Activated T-helper 2 cell treated with anti-CD3 and anti-CD28 coated beads, Interferon-gamma antibody, Interleukin-2, Interleukin-4, amounts not matched to agents 10 μg/mL and 5 μg/mL and 100 μg/mL, durations not matched to agents 14 hours and 24 hours and 36 hours (primary cell): ENCODE measurements at regions not wholly inside any gene's neighbourhood (a gene's known extent, or its start where the extent isn't known, plus 50 kb on each side); places are given as distances from the start of the nearest gene placed in this dataset.

Source experiments
- DNase-seq: peaks from one replicate; pipeline ENCODE4 v3.0.0; 2021; ENCODE audit warnings: low spot score
- H3K27ac Mint-ChIP-seq: one replicate; pipeline ENCODE4 v1.8.0; 2021; ENCODE audit warnings: mixed read lengths
- H3K27me3 Mint-ChIP-seq: one replicate; pipeline ENCODE4 v1.8.0; 2021; ENCODE audit warnings: low read depth, mixed read lengths
- H3K36me3 Mint-ChIP-seq: one replicate; pipeline ENCODE4 v1.8.0; 2021; ENCODE audit warnings: low read depth, mixed read lengths
- H3K4me1 Mint-ChIP-seq: one replicate; pipeline ENCODE4 v1.8.0; 2021; ENCODE audit warnings: low read depth, mixed read lengths
- H3K4me3 Mint-ChIP-seq: one replicate; pipeline ENCODE4 v1.8.0; 2021; ENCODE audit warnings: low read depth, mild to moderate bottlenecking, moderate library complexity, mixed read lengths
- H3K9me3 Mint-ChIP-seq: one replicate; pipeline ENCODE4 v1.8.0; 2021; ENCODE audit warnings: mixed read lengths
- intact Hi-C: fragments of 100-400 bp; cut with micrococcal nuclease; formaldehyde crosslinking; loops from one replicate; pipeline ENCODE4 v1.15.1; 2023

GRCh38 chr4:138092060-138092459 lies 150.1 kb downstream of the SLC7A11 start:
- no peaks in the 10 kb centered on the region for H3K4me1 Mint-ChIP-seq
- no peaks in the 10 kb centered on the region for H3K9me3 Mint-ChIP-seq
- DNase-seq = no peak
- H3K36me3 Mint-ChIP-seq = no peaks in the 10 kb centered on the region
- intact Hi-C loops = loop anchor here (5.0 kb wide), 1 partner anchor 590 kb away; no protein-coding TSS in a partner anchor
- no peak overlapping the region for H3K4me3 Mint-ChIP-seq
- H3K27me3 Mint-ChIP-seq = no peaks in the 10 kb centered on the region
- no peak overlapping the region for H3K27ac Mint-ChIP-seq

GRCh38 chr4:138090918-138091676 lies 151.1 kb downstream of the SLC7A11 start:
- Mint-ChIP-seq H3K4me3 (no peak overlapping the region), H3K4me1 (no peaks in the 10 kb centered on the region), H3K9me3 (no peaks in the 10 kb centered on the region), H3K27me3 (no peaks in the 10 kb centered on the region), H3K36me3 (no peaks in the 10 kb centered on the region), H3K27ac (no peak overlapping the region)
- DNase-seq = no peak
- intact Hi-C loops = loop anchor here (5.0 kb wide), 1 partner anchor 591 kb away; no protein-coding TSS in a partner anchor

- Mint-ChIP-seq H3K36me3 (no peaks in the 10 kb centered on the region), H3K27ac (no peak overlapping the region), H3K9me3 (no peaks in the 10 kb centered on the region), H3K4me3 (no peak overlapping the region), H3K27me3 (no peaks in the 10 kb centered on the region), H3K4me1 (no peaks in the 10 kb centered on the region)
- DNase-seq = no peak
- intact Hi-C loops = loop anchor here (5.0 kb wide), 1 partner anchor 592 kb away; no protein-coding TSS in a partner anchor
Observed at GRCh38 chr4:138090150-138090917, 151.8 kb downstream of the SLC7A11 start.

- Mint-ChIP-seq H3K27ac (no peak overlapping the region), H3K9me3 (no peaks in the 10 kb centered on the region), H3K4me1 (no peaks in the 10 kb centered on the region), H3K4me3 (no peak overlapping the region), H3K36me3 (no peaks in the 10 kb centered on the region), H3K27me3 (no peaks in the 10 kb centered on the region)
- intact Hi-C loops = no loop called here
- no peak for DNase-seq
Observed at GRCh38 chr4:138088449-138089208, 153.5 kb downstream of the SLC7A11 start.

- intact Hi-C loops = no loop called here
- Mint-ChIP-seq H3K4me3 (no peak overlapping the region), H3K4me1 (no peaks in the 10 kb centered on the region), H3K27ac (no peak overlapping the region), H3K27me3 (no peaks in the 10 kb centered on the region), H3K9me3 (no peaks in the 10 kb centered on the region), H3K36me3 (no peaks in the 10 kb centered on the region)
- no peak for DNase-seq
Observed at GRCh38 chr4:138087066-138087719, 155.0 kb downstream of the SLC7A11 start.

GRCh38 chr4:138086611-138087041 lies 155.5 kb downstream of the SLC7A11 start:
- intact Hi-C loops = no loop called here
- H3K4me1 Mint-ChIP-seq = no peaks in the 10 kb centered on the region
- H3K27me3 Mint-ChIP-seq = no peaks in the 10 kb centered on the region

GRCh38 chr4:138085736-138086305 lies 156.3 kb downstream of the SLC7A11 start:
- H3K9me3 Mint-ChIP-seq = no peaks in the 10 kb centered on the region
- H3K27ac Mint-ChIP-seq = no peak overlapping the region
- H3K27me3 Mint-ChIP-seq = no peaks in the 10 kb centered on the region
- DNase-seq = no peak
- no peak overlapping the region for H3K4me3 Mint-ChIP-seq
- no peaks in the 10 kb centered on the region for H3K4me1 Mint-ChIP-seq
- H3K36me3 Mint-ChIP-seq = no peaks in the 10 kb centered on the region
- intact Hi-C loops = no loop called here

More at GRCh38 chr4:138086611-138087041, 155.5 kb downstream of the SLC7A11 start:
- Mint-ChIP-seq H3K9me3 (no peaks in the 10 kb centered on the region), H3K4me3 (no peak overlapping the region), H3K27ac (no peak overlapping the region), H3K36me3 (no peaks in the 10 kb centered on the region)
- DNase-seq = no peak

GRCh38 chr4:138078751-138079520 lies 163.2 kb downstream of the SLC7A11 start:
- Mint-ChIP-seq H3K4me3 (no peak overlapping the region), H3K9me3 (no peaks in the 10 kb centered on the region), H3K27me3 (no peaks in the 10 kb centered on the region), H3K27ac (no peak overlapping the region), H3K4me1 (no peaks in the 10 kb centered on the region), H3K36me3 (no peaks in the 10 kb centered on the region)
- intact Hi-C loops = no loop called here
- DNase-seq = no peak

- Mint-ChIP-seq H3K4me3 (no peak overlapping the region), H3K4me1 (no peaks in the 10 kb centered on the region)
- DNase-seq = no peak
Observed at GRCh38 chr4:138078253-138078652, 163.9 kb downstream of the SLC7A11 start.

GRCh38 chr4:138076561-138076960 lies 165.6 kb downstream of the SLC7A11 start:
- H3K4me3 Mint-ChIP-seq = no peak overlapping the region
- no peaks in the 10 kb centered on the region for H3K9me3 Mint-ChIP-seq
- H3K27ac Mint-ChIP-seq = no peak overlapping the region
- H3K27me3 Mint-ChIP-seq = no peaks in the 10 kb centered on the region
- H3K36me3 Mint-ChIP-seq = no peaks in the 10 kb centered on the region
- no peak for DNase-seq
- intact Hi-C loops = no loop called here
- H3K4me1 Mint-ChIP-seq = no peaks in the 10 kb centered on the region

More at GRCh38 chr4:138078253-138078652, 163.9 kb downstream of the SLC7A11 start:
- H3K36me3 Mint-ChIP-seq = no peaks in the 10 kb centered on the region
- H3K27ac Mint-ChIP-seq = no peak overlapping the region
- H3K27me3 Mint-ChIP-seq = no peaks in the 10 kb centered on the region
- no peaks in the 10 kb centered on the region for H3K9me3 Mint-ChIP-seq
- intact Hi-C loops = no loop called here

- Mint-ChIP-seq H3K27me3 (no peaks in the 10 kb centered on the region), H3K36me3 (no peaks in the 10 kb centered on the region), H3K4me1 (no peaks in the 10 kb centered on the region), H3K27ac (no peak overlapping the region), H3K9me3 (no peaks in the 10 kb centered on the region), H3K4me3 (no peak overlapping the region)
- intact Hi-C loops = no loop called here
- no peak for DNase-seq
Observed at GRCh38 chr4:138070816-138071215, 171.3 kb downstream of the SLC7A11 start.
